HEK293 (cell line): ENCODE measurements at regions not wholly inside any gene's neighbourhood (a gene's known extent, or its start where the extent isn't known, plus 50 kb on each side); places are given as distances from the start of the nearest gene placed in this dataset.

Experiments used
- ZNF175 ChIP-seq: fragments of 450-650 bp; formaldehyde crosslinking; IDR thresholded peaks from 2 replicates; pipeline ENCODE4 v1.5.1; 2016; ENCODE audit warnings: missing biosample characterization, missing genetic modification characterization
- ZNF621 ChIP-seq: fragments of 450-650 bp; formaldehyde crosslinking; IDR thresholded peaks from 2 replicates; pipeline ENCODE4 v1.5.1; 2017; ENCODE audit warnings: missing biosample characterization, missing genetic modification characterization
- ZNF707 ChIP-seq: fragments of 450-650 bp; formaldehyde crosslinking; IDR thresholded peaks from 2 replicates; pipeline ENCODE4 v1.5.1; 2016; ENCODE audit warnings: missing biosample characterization, missing genetic modification characterization
- TF ChIP-seq, protein P1 (sequence below): fragments of 450-650 bp; formaldehyde crosslinking; IDR thresholded peaks from 2 replicates; pipeline ENCODE4 v1.5.1; 2016; ENCODE audit warnings: missing biosample characterization, missing genetic modification characterization
- TF ChIP-seq, protein P2 (sequence below): fragments of 450-650 bp; formaldehyde crosslinking; IDR thresholded peaks from 2 replicates; pipeline ENCODE4 v1.5.1; 2016; ENCODE audit warnings: missing biosample characterization, missing genetic modification characterization

DNA sequence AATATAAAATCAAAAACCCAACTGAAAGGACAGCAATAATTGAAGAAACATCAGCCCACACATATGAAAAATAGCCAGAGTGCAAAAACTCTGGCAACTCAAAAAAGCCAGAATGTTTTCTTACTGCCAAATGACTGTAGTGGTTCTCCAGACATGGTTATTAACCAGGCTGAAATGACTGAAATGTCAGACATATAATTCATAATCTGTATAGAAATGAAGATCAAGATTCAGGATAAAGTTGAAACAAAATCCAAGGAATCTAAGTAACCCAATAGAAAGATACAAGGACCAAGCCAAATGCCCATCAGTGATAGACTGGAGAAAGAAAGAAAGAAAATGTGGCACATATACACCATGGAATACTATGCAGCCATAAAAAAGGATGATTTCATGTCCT lies 553.3 kb upstream of the KLHL4 start:
- TF ChIP-seq ZNF175 (tag by site-specific recombination) (no peak), ZNF707 (no peak), ZNF621 (tag by site-specific recombination) (no peak)
- TF ChIP-seq, protein P1, sequence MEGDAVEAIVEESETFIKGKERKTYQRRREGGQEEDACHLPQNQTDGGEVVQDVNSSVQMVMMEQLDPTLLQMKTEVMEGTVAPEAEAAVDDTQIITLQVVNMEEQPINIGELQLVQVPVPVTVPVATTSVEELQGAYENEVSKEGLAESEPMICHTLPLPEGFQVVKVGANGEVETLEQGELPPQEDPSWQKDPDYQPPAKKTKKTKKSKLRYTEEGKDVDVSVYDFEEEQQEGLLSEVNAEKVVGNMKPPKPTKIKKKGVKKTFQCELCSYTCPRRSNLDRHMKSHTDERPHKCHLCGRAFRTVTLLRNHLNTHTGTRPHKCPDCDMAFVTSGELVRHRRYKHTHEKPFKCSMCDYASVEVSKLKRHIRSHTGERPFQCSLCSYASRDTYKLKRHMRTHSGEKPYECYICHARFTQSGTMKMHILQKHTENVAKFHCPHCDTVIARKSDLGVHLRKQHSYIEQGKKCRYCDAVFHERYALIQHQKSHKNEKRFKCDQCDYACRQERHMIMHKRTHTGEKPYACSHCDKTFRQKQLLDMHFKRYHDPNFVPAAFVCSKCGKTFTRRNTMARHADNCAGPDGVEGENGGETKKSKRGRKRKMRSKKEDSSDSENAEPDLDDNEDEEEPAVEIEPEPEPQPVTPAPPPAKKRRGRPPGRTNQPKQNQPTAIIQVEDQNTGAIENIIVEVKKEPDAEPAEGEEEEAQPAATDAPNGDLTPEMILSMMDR (tag by site-specific recombination), result no peak
- TF ChIP-seq, protein P2, sequence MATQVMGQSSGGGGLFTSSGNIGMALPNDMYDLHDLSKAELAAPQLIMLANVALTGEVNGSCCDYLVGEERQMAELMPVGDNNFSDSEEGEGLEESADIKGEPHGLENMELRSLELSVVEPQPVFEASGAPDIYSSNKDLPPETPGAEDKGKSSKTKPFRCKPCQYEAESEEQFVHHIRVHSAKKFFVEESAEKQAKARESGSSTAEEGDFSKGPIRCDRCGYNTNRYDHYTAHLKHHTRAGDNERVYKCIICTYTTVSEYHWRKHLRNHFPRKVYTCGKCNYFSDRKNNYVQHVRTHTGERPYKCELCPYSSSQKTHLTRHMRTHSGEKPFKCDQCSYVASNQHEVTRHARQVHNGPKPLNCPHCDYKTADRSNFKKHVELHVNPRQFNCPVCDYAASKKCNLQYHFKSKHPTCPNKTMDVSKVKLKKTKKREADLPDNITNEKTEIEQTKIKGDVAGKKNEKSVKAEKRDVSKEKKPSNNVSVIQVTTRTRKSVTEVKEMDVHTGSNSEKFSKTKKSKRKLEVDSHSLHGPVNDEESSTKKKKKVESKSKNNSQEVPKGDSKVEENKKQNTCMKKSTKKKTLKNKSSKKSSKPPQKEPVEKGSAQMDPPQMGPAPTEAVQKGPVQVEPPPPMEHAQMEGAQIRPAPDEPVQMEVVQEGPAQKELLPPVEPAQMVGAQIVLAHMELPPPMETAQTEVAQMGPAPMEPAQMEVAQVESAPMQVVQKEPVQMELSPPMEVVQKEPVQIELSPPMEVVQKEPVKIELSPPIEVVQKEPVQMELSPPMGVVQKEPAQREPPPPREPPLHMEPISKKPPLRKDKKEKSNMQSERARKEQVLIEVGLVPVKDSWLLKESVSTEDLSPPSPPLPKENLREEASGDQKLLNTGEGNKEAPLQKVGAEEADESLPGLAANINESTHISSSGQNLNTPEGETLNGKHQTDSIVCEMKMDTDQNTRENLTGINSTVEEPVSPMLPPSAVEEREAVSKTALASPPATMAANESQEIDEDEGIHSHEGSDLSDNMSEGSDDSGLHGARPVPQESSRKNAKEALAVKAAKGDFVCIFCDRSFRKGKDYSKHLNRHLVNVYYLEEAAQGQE, result no peak
